ENCODE measurements at regions not wholly inside any gene's neighbourhood (a gene's known extent, or its start where the extent isn't known, plus 50 kb on each side); places are given as distances from the start of the nearest gene placed in this dataset.
A peak's percentile ranks its signal among the peaks of the same experiment; 100 is the strongest.

DNA sequence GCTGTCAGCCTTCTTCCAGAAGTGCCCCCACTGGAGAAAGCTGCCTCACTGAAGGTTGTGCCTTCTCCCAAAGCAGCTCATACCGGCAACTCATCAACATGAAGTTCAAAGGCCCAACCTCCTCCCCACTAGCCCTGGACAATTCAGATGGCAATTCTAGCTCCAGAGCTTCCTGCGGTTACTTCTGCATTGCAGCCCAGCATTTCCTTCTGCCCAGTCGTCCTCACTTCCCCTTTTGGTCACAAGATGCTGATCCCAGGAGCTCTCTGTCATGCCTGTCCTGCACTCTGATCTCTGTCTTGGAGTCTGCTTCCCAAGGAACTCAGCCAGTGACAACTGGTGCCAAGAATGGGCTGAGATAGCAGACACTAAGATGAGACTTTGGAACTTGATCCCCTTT, 178.2 kb upstream of the SOX9 start:
- no peaks in the 10 kb centered on the region for H3K4me1 ChIP-seq
- no peak overlapping the region for H3K4me3 ChIP-seq
- ATAC-seq (no peak), DNase-seq (ENCODE audit: low read depth in 1 of 2, low spot score in 1 of 2) (no peak), FAIRE-seq (no peak)
- ChIA-PET CTCF (no interaction called here), POLR2A (no interaction called here)
- TF ChIP-seq, protein P1, sequence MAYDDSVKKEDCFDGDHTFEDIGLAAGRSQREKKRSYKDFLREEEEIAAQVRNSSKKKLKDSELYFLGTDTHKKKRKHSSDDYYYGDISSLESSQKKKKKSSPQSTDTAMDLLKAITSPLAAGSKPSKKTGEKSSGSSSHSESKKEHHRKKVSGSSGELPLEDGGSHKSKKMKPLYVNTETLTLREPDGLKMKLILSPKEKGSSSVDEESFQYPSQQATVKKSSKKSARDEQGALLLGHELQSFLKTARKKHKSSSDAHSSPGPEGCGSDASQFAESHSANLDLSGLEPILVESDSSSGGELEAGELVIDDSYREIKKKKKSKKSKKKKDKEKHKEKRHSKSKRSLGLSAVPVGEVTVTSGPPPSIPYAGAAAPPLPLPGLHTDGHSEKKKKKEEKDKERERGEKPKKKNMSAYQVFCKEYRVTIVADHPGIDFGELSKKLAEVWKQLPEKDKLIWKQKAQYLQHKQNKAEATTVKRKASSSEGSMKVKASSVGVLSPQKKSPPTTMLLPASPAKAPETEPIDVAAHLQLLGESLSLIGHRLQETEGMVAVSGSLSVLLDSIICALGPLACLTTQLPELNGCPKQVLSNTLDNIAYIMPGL (CRISPR knock-in tag; IDR thresholded peaks at IDR 0.05; ENCODE audit: borderline replicate concordance) = no peak
- TF ChIP-seq HOXA7 (CRISPR knock-in tag; IDR thresholded peaks at IDR 0.05) (no peak), MAFK (IDR thresholded peaks at IDR 0.05; ENCODE audit: partially characterized antibody) (no peak), MAZ (IDR thresholded peaks at IDR 0.05; ENCODE audit: borderline replicate concordance, low read depth, low read length) (no peak), ZC3H11A (IDR thresholded peaks at IDR 0.05) (no peak)
- TF ChIP-seq, protein P2, sequence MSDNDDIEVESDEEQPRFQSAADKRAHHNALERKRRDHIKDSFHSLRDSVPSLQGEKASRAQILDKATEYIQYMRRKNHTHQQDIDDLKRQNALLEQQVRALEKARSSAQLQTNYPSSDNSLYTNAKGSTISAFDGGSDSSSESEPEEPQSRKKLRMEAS (IDR thresholded peaks at IDR 0.05) = no peak
- no peak overlapping the region for H3K4me2 ChIP-seq
- H3K9me3 ChIP-seq = 0 out of 3 replicates have a peak, but pooled peaks cover 2% of the 10 kb centered on the region
- WGBS (ENCODE audit: missing lambda C conversion rate) = 46% methylated on average over 3 of the region's 3 CpGs
- no peak overlapping the region for H3K27ac ChIP-seq

DNA sequence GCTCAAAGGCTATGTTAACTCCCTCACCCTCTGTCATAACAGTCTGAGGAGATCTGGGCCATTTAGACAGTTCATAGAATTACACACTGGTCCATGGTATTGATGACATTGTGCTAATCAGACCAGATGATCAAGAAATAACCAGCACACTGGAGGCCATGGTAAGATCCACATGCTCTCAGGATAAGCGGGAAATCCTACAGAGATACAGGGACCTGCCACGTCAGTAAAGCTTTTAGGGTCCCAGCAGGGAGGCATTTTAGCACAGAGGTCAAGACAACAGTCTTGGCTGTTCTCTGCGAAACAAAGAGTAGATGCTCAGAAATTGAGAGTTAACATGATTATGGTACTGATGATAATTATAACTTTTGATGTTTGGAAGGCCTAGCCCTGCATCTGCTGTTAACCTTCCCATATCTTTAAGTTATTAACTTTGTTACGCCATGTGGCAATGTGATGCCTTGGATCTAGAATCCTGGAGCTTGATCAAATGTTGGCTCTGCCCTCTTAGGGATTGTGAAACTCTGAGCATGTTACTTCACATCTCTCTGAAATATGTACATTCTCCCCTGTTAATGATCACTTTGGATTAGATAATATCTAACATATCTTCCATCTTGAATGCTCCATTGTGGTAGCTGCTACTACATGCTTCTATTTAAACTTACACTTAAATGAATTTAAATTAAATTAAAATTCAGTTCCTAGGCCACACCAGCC, 172.0 kb upstream of the SOX9 start:
- CTCF ChIA-PET = interaction anchor here (1.2 kb wide), 2 partner anchors 11 to 27 kb away, joined by 3 to 4 read pairs; no protein-coding TSS in a partner anchor

DNA sequence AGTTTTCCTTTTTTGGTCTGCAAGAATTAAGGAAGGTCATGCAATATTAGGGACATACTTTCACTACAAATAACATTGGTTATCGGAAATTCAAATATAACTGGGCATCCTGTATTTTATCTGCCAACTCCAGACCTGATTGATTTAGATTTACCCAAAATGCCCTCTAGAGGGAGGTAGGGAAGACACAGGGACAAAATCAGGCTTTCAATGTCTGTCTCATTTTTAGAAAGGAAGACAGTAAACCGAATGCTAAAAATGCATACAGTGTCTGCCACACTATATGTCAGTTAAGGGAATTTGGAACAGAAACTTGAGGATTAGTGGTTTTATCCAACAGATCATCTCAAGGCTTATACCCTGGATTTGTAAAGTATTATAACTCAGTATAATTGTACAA, 161.7 kb upstream of the SOX9 start:
- ATAC-seq (peak; percentile 59 to 77; a peak in 4 of 6 replicates), DNase-seq (ENCODE audit: low read depth in 1 of 2, low spot score in 1 of 2) (peak; percentile 31 to 33), FAIRE-seq (peak; percentile 84)
- CTCF ChIA-PET = interaction anchor here (0.6 to 1.4 kb wide), 5 partner anchors 10 to 196 kb away, joined by 3 to 5 read pairs (median 3); no protein-coding TSS in a partner anchor
- POLR2A ChIA-PET = no interaction called here
- Histone ChIP-seq H3K9me3 (no peaks in the 10 kb centered on the region), H3K4me1 (no peaks in the 10 kb centered on the region), H3K4me3 (no peak overlapping the region), H3K27ac (no peak overlapping the region), H3K4me2 (no peak overlapping the region)
- WGBS (ENCODE audit: missing lambda C conversion rate) = 29% methylated on average over 2 of the region's 2 CpGs
- TF ChIP-seq NFE2L2 (conservative IDR thresholded peaks at IDR 0.05; ENCODE audit: low read length) = no peak
- TF ChIP-seq FOSB (CRISPR knock-in tag; IDR thresholded peaks at IDR 0.05) = no peak
- TF ChIP-seq, protein P3, sequence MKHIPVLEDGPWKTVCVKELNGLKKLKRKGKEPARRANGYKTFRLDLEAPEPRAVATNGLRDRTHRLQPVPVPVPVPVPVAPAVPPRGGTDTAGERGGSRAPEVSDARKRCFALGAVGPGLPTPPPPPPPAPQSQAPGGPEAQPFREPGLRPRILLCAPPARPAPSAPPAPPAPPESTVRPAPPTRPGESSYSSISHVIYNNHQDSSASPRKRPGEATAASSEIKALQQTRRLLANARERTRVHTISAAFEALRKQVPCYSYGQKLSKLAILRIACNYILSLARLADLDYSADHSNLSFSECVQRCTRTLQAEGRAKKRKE (CRISPR knock-in tag; IDR thresholded peaks at IDR 0.05; ENCODE audit: low read depth) = no peak
- TF ChIP-seq SMC3 (IDR thresholded peaks at IDR 0.05) = peak; percentile 54; the same call in 2 of the 3 replicates
- no peak for TF ChIP-seq HDAC2 (IDR thresholded peaks at IDR 0.05)
- TF ChIP-seq KDM5A (IDR thresholded peaks at IDR 0.05) = no peak
- TF ChIP-seq CHD4 (IDR thresholded peaks at IDR 0.05; ENCODE audit: borderline replicate concordance) = no peak
- no peak for TF ChIP-seq FOSL2 (IDR thresholded peaks at IDR 0.05)
- TF ChIP-seq FOSL2 (CRISPR knock-in tag; IDR thresholded peaks at IDR 0.05) = no peak
- TF ChIP-seq, protein P1 (CRISPR knock-in tag; IDR thresholded peaks at IDR 0.05; ENCODE audit: borderline replicate concordance) = no peak
- TF ChIP-seq BHLHE40 (IDR thresholded peaks at IDR 0.05; ENCODE audit: low read depth, low read length) = no peak
- TF ChIP-seq, protein P4, sequence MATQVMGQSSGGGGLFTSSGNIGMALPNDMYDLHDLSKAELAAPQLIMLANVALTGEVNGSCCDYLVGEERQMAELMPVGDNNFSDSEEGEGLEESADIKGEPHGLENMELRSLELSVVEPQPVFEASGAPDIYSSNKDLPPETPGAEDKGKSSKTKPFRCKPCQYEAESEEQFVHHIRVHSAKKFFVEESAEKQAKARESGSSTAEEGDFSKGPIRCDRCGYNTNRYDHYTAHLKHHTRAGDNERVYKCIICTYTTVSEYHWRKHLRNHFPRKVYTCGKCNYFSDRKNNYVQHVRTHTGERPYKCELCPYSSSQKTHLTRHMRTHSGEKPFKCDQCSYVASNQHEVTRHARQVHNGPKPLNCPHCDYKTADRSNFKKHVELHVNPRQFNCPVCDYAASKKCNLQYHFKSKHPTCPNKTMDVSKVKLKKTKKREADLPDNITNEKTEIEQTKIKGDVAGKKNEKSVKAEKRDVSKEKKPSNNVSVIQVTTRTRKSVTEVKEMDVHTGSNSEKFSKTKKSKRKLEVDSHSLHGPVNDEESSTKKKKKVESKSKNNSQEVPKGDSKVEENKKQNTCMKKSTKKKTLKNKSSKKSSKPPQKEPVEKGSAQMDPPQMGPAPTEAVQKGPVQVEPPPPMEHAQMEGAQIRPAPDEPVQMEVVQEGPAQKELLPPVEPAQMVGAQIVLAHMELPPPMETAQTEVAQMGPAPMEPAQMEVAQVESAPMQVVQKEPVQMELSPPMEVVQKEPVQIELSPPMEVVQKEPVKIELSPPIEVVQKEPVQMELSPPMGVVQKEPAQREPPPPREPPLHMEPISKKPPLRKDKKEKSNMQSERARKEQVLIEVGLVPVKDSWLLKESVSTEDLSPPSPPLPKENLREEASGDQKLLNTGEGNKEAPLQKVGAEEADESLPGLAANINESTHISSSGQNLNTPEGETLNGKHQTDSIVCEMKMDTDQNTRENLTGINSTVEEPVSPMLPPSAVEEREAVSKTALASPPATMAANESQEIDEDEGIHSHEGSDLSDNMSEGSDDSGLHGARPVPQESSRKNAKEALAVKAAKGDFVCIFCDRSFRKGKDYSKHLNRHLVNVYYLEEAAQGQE (IDR thresholded peaks at IDR 0.05) = no peak
- no peak for TF ChIP-seq RNF2 (IDR thresholded peaks at IDR 0.05; ENCODE audit: borderline replicate concordance, low read depth)
- TF ChIP-seq RAD21 (conservative IDR thresholded peaks at IDR 0.05 in 1 of 2, IDR thresholded peaks at IDR 0.05 in 1 of 2) = peak; percentile 56 to 63

More for the DNA sequence above, 172.0 kb upstream of the SOX9 start:
- H3K4me2 ChIP-seq = no peak overlapping the region
- ATAC-seq = no peak
- H3K4me1 ChIP-seq = no peaks in the 10 kb centered on the region
- no peak overlapping the region for H3K27ac ChIP-seq
- H3K4me3 ChIP-seq = no peak overlapping the region
- TF ChIP-seq CEBPB (IDR thresholded peaks at IDR 0.05) (no peak), MAZ (IDR thresholded peaks at IDR 0.05; ENCODE audit: borderline replicate concordance, low read depth, low read length) (no peak), SREBF2 (IDR thresholded peaks at IDR 0.05) (no peak), NPAS2 (CRISPR knock-in tag; IDR thresholded peaks at IDR 0.05; ENCODE audit: borderline replicate concordance) (no peak), FOSL2 (IDR thresholded peaks at IDR 0.05) (no peak), FOSL2 (CRISPR knock-in tag; IDR thresholded peaks at IDR 0.05) (no peak), HOXB5 (CRISPR knock-in tag; IDR thresholded peaks at IDR 0.05) (no peak), JUNB (IDR thresholded peaks at IDR 0.05) (no peak), BHLHE40 (IDR thresholded peaks at IDR 0.05; ENCODE audit: low read depth, low read length) (no peak)
- TF ChIP-seq, protein P5, sequence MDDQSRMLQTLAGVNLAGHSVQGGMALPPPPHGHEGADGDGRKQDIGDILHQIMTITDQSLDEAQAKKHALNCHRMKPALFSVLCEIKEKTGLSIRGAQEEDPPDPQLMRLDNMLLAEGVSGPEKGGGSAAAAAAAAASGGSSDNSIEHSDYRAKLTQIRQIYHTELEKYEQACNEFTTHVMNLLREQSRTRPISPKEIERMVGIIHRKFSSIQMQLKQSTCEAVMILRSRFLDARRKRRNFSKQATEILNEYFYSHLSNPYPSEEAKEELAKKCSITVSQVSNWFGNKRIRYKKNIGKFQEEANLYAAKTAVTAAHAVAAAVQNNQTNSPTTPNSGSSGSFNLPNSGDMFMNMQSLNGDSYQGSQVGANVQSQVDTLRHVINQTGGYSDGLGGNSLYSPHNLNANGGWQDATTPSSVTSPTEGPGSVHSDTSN (IDR thresholded peaks at IDR 0.05) = no peak
- FAIRE-seq = no peak
- H3K9me3 ChIP-seq = 0 out of 3 replicates have a peak, but pooled peaks cover 2% of the 10 kb centered on the region
- 69% methylated on average over 4 of the region's 4 CpGs for WGBS (ENCODE audit: missing lambda C conversion rate)
- DNase-seq (ENCODE audit: low read depth in 1 of 2, low spot score in 1 of 2) = no peak
- POLR2A ChIA-PET = no interaction called here
